ENCODE measurements at regions not wholly inside any gene's neighbourhood (a gene's known extent, or its start where the extent isn't known, plus 50 kb on each side); places are given as distances from the start of the nearest gene placed in this dataset.

- TF ChIP-seq, protein P1, sequence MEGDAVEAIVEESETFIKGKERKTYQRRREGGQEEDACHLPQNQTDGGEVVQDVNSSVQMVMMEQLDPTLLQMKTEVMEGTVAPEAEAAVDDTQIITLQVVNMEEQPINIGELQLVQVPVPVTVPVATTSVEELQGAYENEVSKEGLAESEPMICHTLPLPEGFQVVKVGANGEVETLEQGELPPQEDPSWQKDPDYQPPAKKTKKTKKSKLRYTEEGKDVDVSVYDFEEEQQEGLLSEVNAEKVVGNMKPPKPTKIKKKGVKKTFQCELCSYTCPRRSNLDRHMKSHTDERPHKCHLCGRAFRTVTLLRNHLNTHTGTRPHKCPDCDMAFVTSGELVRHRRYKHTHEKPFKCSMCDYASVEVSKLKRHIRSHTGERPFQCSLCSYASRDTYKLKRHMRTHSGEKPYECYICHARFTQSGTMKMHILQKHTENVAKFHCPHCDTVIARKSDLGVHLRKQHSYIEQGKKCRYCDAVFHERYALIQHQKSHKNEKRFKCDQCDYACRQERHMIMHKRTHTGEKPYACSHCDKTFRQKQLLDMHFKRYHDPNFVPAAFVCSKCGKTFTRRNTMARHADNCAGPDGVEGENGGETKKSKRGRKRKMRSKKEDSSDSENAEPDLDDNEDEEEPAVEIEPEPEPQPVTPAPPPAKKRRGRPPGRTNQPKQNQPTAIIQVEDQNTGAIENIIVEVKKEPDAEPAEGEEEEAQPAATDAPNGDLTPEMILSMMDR (IDR thresholded peaks at IDR 0.05; ENCODE audit: extremely low read depth, insufficient read depth, missing control alignments), result no peak
- in situ Hi-C loops (cut with MboI; ENCODE audit: low pct_unique_long_range_greater_than_20kb, low sequenced_read_pairs, unreplicated experiment), result no loop called here
- DNase-seq (ENCODE audit: low spot score), result no peak
Measured at GRCh38 chr10:104559935-104560334, 81.2 kb upstream of the SORCS3 start.

DNA sequence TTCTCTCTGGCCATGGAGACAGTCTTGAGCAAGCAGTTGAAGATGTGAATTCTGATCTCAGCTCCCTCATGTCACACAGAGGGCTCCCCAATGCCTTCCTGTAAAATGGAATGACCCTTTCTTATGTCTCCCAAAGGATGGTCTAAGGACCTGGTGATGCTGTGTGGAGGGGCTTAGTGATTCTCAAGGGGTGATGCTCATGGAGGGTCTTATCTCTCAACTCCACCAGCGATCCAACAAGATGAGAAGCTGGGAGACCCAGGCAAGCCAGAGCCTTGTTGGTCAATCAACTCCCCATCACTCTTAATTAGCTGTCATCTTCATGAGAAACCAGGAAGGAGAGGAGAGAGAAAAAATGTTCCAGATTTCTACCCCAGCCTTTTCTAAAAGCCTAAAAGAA lies 78.0 kb upstream of the SORCS3 start:
- in situ Hi-C loops (cut with MboI; ENCODE audit: low pct_unique_long_range_greater_than_20kb, low sequenced_read_pairs, unreplicated experiment), result no loop called here
- no peak for DNase-seq (ENCODE audit: low spot score)
- TF ChIP-seq, protein P1 (IDR thresholded peaks at IDR 0.05; ENCODE audit: extremely low read depth, insufficient read depth, missing control alignments), result no peak

DNA sequence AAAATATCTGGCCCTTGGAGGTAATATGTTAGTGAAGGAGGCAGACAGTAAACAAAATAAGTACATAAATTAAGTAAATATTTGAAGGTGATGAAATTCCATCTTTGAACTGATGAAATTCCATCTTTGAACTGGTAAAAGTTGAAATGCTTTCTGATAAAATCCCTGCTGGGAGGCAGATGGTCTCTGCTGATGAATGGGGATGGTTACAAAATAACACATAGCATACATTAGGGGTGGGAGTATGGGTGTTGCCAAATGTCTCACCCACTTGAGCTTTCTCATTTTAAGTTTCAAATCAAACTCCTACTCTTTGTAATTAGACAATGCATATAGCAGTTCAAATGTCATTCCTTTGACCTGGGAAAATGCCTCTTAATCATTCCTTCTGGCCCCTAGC lies 77.5 kb upstream of the SORCS3 start:
- DNase-seq (ENCODE audit: low spot score), result no peak
- in situ Hi-C loops (cut with MboI; ENCODE audit: low pct_unique_long_range_greater_than_20kb, low sequenced_read_pairs, unreplicated experiment), result no loop called here
- TF ChIP-seq, protein P1 (IDR thresholded peaks at IDR 0.05; ENCODE audit: extremely low read depth, insufficient read depth, missing control alignments), result no peak

DNA sequence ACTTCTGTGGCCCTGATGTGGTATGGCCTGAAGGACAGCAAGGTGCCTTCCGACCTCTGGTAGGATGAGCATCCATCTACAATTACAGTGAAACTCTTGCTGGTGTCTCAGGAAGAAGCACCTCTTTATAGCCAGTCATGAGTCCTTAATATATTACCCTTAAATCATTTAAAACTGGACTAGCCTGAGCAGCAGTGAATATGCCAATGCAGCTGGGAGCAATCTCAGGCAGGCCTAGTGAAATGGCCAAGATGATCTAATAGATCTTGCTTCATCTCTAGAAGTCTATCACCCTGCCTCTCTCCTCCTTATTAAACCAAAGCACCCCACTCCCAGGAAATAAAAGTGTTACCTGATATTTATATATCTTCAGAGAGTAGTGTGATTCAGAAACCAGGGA lies 66.7 kb upstream of the SORCS3 start:
- TF ChIP-seq, protein P1 (IDR thresholded peaks at IDR 0.05; ENCODE audit: extremely low read depth, insufficient read depth, missing control alignments), result no peak
- in situ Hi-C loops (cut with MboI; ENCODE audit: low pct_unique_long_range_greater_than_20kb, low sequenced_read_pairs, unreplicated experiment), result no loop called here
- DNase-seq (ENCODE audit: low spot score), result no peak

GRCh38 chr10:104574838-104575237 lies 66.3 kb upstream of the SORCS3 start:
- TF ChIP-seq, protein P1 (IDR thresholded peaks at IDR 0.05; ENCODE audit: extremely low read depth, insufficient read depth, missing control alignments), result no peak

DNA sequence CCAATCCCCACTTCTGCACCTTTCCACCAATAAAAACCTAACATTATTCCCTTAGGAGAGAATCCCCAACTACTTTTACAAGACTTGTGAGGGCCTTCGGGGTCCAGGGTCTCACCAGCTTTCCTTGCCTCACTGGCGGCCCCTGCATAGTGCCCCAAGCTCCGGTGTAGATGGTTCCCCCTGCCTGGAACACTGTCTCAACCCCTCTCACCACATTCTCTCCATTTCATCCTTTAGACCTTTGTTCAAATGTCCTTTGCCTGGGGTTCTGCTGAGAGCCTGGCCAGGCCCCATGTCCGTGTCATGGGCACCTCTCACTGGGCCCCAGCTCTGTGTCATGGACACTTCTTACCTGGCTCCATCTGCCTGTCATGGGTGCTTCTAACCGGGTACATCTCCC lies 64.5 kb upstream of the SORCS3 start:
- in situ Hi-C loops (cut with MboI; ENCODE audit: low pct_unique_long_range_greater_than_20kb, low sequenced_read_pairs, unreplicated experiment), result no loop called here
- DNase-seq (ENCODE audit: low spot score), result no peak
- TF ChIP-seq, protein P1 (IDR thresholded peaks at IDR 0.05; ENCODE audit: extremely low read depth, insufficient read depth, missing control alignments), result no peak

More at GRCh38 chr10:104574838-104575237, 66.3 kb upstream of the SORCS3 start:
- no peak for DNase-seq (ENCODE audit: low spot score)
- in situ Hi-C loops (cut with MboI; ENCODE audit: low pct_unique_long_range_greater_than_20kb, low sequenced_read_pairs, unreplicated experiment), result no loop called here

- no peak for DNase-seq (ENCODE audit: low spot score)
- TF ChIP-seq, protein P1 (IDR thresholded peaks at IDR 0.05; ENCODE audit: extremely low read depth, insufficient read depth, missing control alignments), result no peak
- in situ Hi-C loops (cut with MboI; ENCODE audit: low pct_unique_long_range_greater_than_20kb, low sequenced_read_pairs, unreplicated experiment), result no loop called here
Measured at GRCh38 chr10:104577163-104577562, 63.9 kb upstream of the SORCS3 start.

Data from GM13977 (cell line).